Astrocyte (in vitro differentiated cells and primary cell): ENCODE measurements at regions not wholly inside any gene's neighbourhood (a gene's known extent, or its start where the extent isn't known, plus 50 kb on each side); places are given as distances from the start of the nearest gene placed in this dataset.

Experiments
- EZH2 ChIP-seq: IDR thresholded peaks from 2 replicates; pipeline ENCODE4 v1.6.1; 2012; ENCODE audit warnings: mild to moderate bottlenecking, low read length, inconsistent platforms; ENCODE audit not compliant: insufficient read depth
- TF ChIP-seq, protein P1 (sequence below): IDR thresholded peaks from 2 replicates; pipeline ENCODE4 v1.5.1; 2011; ENCODE audit warnings: low read depth, mild to moderate bottlenecking, inconsistent platforms, low read length, moderate library complexity; ENCODE audit not compliant: insufficient read depth

GRCh38 chr12:113638460-113638775 lies 166.7 kb upstream of the LHX5 start:
- TF ChIP-seq EZH2, result no peak
- TF ChIP-seq, protein P1, sequence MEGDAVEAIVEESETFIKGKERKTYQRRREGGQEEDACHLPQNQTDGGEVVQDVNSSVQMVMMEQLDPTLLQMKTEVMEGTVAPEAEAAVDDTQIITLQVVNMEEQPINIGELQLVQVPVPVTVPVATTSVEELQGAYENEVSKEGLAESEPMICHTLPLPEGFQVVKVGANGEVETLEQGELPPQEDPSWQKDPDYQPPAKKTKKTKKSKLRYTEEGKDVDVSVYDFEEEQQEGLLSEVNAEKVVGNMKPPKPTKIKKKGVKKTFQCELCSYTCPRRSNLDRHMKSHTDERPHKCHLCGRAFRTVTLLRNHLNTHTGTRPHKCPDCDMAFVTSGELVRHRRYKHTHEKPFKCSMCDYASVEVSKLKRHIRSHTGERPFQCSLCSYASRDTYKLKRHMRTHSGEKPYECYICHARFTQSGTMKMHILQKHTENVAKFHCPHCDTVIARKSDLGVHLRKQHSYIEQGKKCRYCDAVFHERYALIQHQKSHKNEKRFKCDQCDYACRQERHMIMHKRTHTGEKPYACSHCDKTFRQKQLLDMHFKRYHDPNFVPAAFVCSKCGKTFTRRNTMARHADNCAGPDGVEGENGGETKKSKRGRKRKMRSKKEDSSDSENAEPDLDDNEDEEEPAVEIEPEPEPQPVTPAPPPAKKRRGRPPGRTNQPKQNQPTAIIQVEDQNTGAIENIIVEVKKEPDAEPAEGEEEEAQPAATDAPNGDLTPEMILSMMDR, result no peak
